ENCODE measurements at regions not wholly inside any gene's neighbourhood (a gene's known extent, or its start where the extent isn't known, plus 50 kb on each side); places are given as distances from the start of the nearest gene placed in this dataset.

GRCh38 chr4:144342949-144343760, 202.6 kb upstream of the GYPA start:
- Histone ChIP-seq H3K36me3 (ENCODE audit: control insufficient read depth in 2 of 2, extremely low read depth in 1 of 2, insufficient read depth in 2 of 2, low read length in 2 of 2) (no peaks in the 10 kb centered on the region), H3K9ac (replicated peaks; ENCODE audit: extremely low read depth, insufficient read depth, low read length) (no peak overlapping the region), H3K9me1 (replicated peaks; ENCODE audit: control insufficient read depth, extremely low read depth, insufficient read depth, low read length) (no peaks in the 10 kb centered on the region), H3K79me2 (ENCODE audit: control insufficient read depth, insufficient read depth, low read length) (no peaks in the 10 kb centered on the region), H4K20me1 (replicated peaks; ENCODE audit: control insufficient read depth, extremely low read depth, insufficient read depth, low read length) (no peaks in the 10 kb centered on the region), H3K27me3 (ENCODE audit: control insufficient read depth in 2 of 2, insufficient read depth in 2 of 2, low read length in 2 of 2) (no peaks in the 10 kb centered on the region), H3K4me3 (replicated peaks in 1 of 3; ENCODE audit: insufficient read depth in 1 of 3, low read depth in 1 of 3, low read length in 3 of 3) (no peak overlapping the region), H3K27ac (ENCODE audit: insufficient read depth, low read depth, low read length) (no peak overlapping the region), H3K4me1 (ENCODE audit: control insufficient read depth, extremely low read depth, insufficient read depth, low read length) (no peaks in the 10 kb centered on the region), H3K4me2 (ENCODE audit: insufficient read depth, low read length) (no peak overlapping the region), H2AFZ (ENCODE audit: low read depth, low read length) (no peak overlapping the region), H3K9me3 (replicated peaks; ENCODE audit: control insufficient read depth, insufficient read depth, low read length) (no peaks in the 10 kb centered on the region)
- POLR2A ChIA-PET, result no interaction called here
- DNase-seq (ENCODE audit: low read depth, low spot score), result peak; percentile 26
- no TSS peak for BruUV-seq (replicated peaks)
- CTCF ChIA-PET, result interaction anchor here (1.0 kb wide), 1 partner anchor 10 kb away, joined by 3 read pairs; no protein-coding TSS in a partner anchor
- TF ChIP-seq GATA2 (IDR thresholded peaks at IDR 0.05; ENCODE audit: insufficient read depth, insufficient read length, low read depth, low read length), result no peak
- TF ChIP-seq FOS (IDR thresholded peaks at IDR 0.05; ENCODE audit: borderline replicate concordance, insufficient read depth, low read length), result peak; percentile 42
- intact Hi-C loops (cut with micrococcal nuclease) (no loop called here), dilution Hi-C loops (cut with MboI; ENCODE audit: extremely low pct_ligation_motif_present, low sequenced_read_pairs) (no loop called here)
- no peak for FAIRE-seq

- intact Hi-C loops (cut with micrococcal nuclease), result no loop called here
- Histone ChIP-seq H3K4me1 (ENCODE audit: control insufficient read depth, extremely low read depth, insufficient read depth, low read length) (peaks cover 4% of the 10 kb centered on the region), H3K9ac (replicated peaks; ENCODE audit: extremely low read depth, insufficient read depth, low read length) (no peak overlapping the region), H3K79me2 (ENCODE audit: control insufficient read depth, insufficient read depth, low read length) (no peaks in the 10 kb centered on the region), H3K27me3 (ENCODE audit: control insufficient read depth in 2 of 2, insufficient read depth in 2 of 2, low read length in 2 of 2) (no peaks in the 10 kb centered on the region), H3K9me3 (replicated peaks; ENCODE audit: control insufficient read depth, insufficient read depth, low read length) (no peaks in the 10 kb centered on the region), H4K20me1 (replicated peaks; ENCODE audit: control insufficient read depth, extremely low read depth, insufficient read depth, low read length) (no peaks in the 10 kb centered on the region), H3K36me3 (ENCODE audit: control insufficient read depth in 2 of 2, extremely low read depth in 1 of 2, insufficient read depth in 2 of 2, low read length in 2 of 2) (no peaks in the 10 kb centered on the region), H3K4me2 (ENCODE audit: insufficient read depth, low read length) (no peak overlapping the region), H2AFZ (ENCODE audit: low read depth, low read length) (no peak overlapping the region), H3K4me3 (replicated peaks in 1 of 3; ENCODE audit: insufficient read depth in 1 of 3, low read depth in 1 of 3, low read length in 3 of 3) (no peak overlapping the region), H3K9me1 (replicated peaks; ENCODE audit: control insufficient read depth, extremely low read depth, insufficient read depth, low read length) (no peaks in the 10 kb centered on the region), H3K27ac (ENCODE audit: insufficient read depth, low read depth, low read length) (no peak overlapping the region)
- ChIA-PET POLR2A (no interaction called here), CTCF (no interaction called here)
- no TSS peak for BruUV-seq (replicated peaks)
- DNase-seq (ENCODE audit: low read depth, low spot score) (no peak), FAIRE-seq (no peak)
- no peak for TF ChIP-seq EZH2 (IDR thresholded peaks at IDR 0.05; ENCODE audit: borderline replicate concordance, low read depth, low read length, severe bottlenecking)
- dilution Hi-C loops (cut with MboI; ENCODE audit: extremely low pct_ligation_motif_present, low sequenced_read_pairs), result no loop called here
Measured at GRCh38 chr4:144347121-144347520, 206.6 kb upstream of the GYPA start.

Measured in endothelial cell of umbilical vein (primary cell).